GM12878 (cell line): ENCODE measurements at regions not wholly inside any gene's neighbourhood (a gene's known extent, or its start where the extent isn't known, plus 50 kb on each side); places are given as distances from the start of the nearest gene placed in this dataset.

ENCODE experiments used
- ATAC-seq: fragments of 200-7000 bp; cut with Tn5 transposase; 3 replicates; pipeline ENCODE4 v1.9.1; 2020; ENCODE audit warnings: mild to moderate bottlenecking, moderate library complexity
- BruUV-seq: library from RNA; stranded (reverse); fragments of 400-500 nt; replicated peaks from 2 replicates; lab custom pipeline; 2021; lab: Mats Ljungman, UMichigan
- CTCF ChIA-PET: fragments of 300-600 bp; sonication (Branson Sonifier 250); formaldehyde crosslinking; extraction: SDS; loops from one replicate; lab custom pipeline; 2021; ENCODE audit warnings: inconsistent platforms; lab: Yijun Ruan, JAX
- POLR2A ChIA-PET: fragments of 350-600 bp; formaldehyde crosslinking; extraction: SDS; loops from one replicate; lab custom pipeline; 2021; ENCODE audit warnings: inconsistent platforms; lab: Charles Lee
- RAD21 ChIA-PET: fragments of 300-600 bp; sonication (Branson Sonifier 250); formaldehyde crosslinking; loops from one replicate; lab custom pipeline; 2023; ENCODE audit warnings: antibody characterized with exemption; ENCODE audit not compliant: unreplicated experiment; lab: Charles Lee
- SMC1A ChIA-PET: fragments of 300-600 bp; sonication (Branson Sonifier 250); formaldehyde crosslinking; loops from one replicate; lab custom pipeline; 2023; ENCODE audit not compliant: unreplicated experiment, uncharacterized antibody; lab: Charles Lee
- DNase-seq: peaks from one replicate; pipeline ENCODE4 v3.0.0-alpha.2; 2011; ENCODE audit warnings: low read depth, low spot score
- FAIRE-seq: peaks from 3 replicates; lab custom pipeline; 2011; peaks lifted over from hg19 to GRCh38; lab: Jason Lieb, UNC
- H2AFZ ChIP-seq: 2 replicates; pipeline ENCODE4 v1.6.0; 2011; ENCODE audit warnings: low read depth, low read length, control low read depth; ENCODE audit not compliant: control insufficient read depth
- H3K27ac ChIP-seq: 2 replicates; pipeline ENCODE4 v1.5.1; 2011; ENCODE audit warnings: control low read depth; ENCODE audit not compliant: control insufficient read depth, insufficient read depth
- H3K27me3 ChIP-seq, 2 experiments: replicated peaks in 1 of 2; 2 replicates each; pipeline versions ENCODE4 v1.6.0 to v1.6.1; 2011; ENCODE audit warnings: low read length in 1 of 2; ENCODE audit not compliant: control insufficient read depth in 2 of 2, insufficient read depth in 2 of 2
- H3K36me3 ChIP-seq, 2 experiments: 2 replicates each; pipeline ENCODE4 v1.5.1; 2011; ENCODE audit warnings: low read length in 1 of 2; ENCODE audit not compliant: control insufficient read depth in 2 of 2, insufficient read depth in 2 of 2
- H3K4me1 ChIP-seq: 2 replicates; pipeline ENCODE4 v1.6.1; 2011; ENCODE audit warnings: mild to moderate bottlenecking, low read length, moderate library complexity, mixed read lengths; ENCODE audit not compliant: control insufficient read depth, insufficient read depth
- H3K4me2 ChIP-seq: 2 replicates; pipeline ENCODE4 v1.6.0; 2011; ENCODE audit warnings: control low read depth; ENCODE audit not compliant: control insufficient read depth, insufficient read depth
- H3K4me3 ChIP-seq: fragments of 200-600 bp; sonication (generic); 2 replicates; pipeline ENCODE4 v1.5.1; 2016
- H3K79me2 ChIP-seq: 2 replicates; pipeline ENCODE4 v1.6.0; 2011; ENCODE audit warnings: low read length; ENCODE audit not compliant: control insufficient read depth, insufficient read depth
- H3K9ac ChIP-seq: 2 replicates; pipeline ENCODE4 v1.8.0; 2011; ENCODE audit warnings: low read length, control low read depth, mixed read lengths; ENCODE audit not compliant: control insufficient read depth, insufficient read depth
- H3K9me3 ChIP-seq: replicated peaks from 3 replicates; pipeline ENCODE4 v1.5.1; 2011; ENCODE audit warnings: mild to moderate bottlenecking, low read length; ENCODE audit not compliant: control insufficient read depth, insufficient read depth
- H4K20me1 ChIP-seq: 2 replicates; pipeline ENCODE4 v1.6.0; 2011; ENCODE audit not compliant: control insufficient read depth, insufficient read depth
- BCL3 ChIP-seq: IDR thresholded peaks from 2 replicates; pipeline ENCODE4 v1.6.1; 2011; ENCODE audit warnings: borderline replicate concordance, low read depth, mild to moderate bottlenecking, moderate library complexity, low read length; ENCODE audit not compliant: insufficient read depth, poor library complexity, severe bottlenecking
- MLLT1 ChIP-seq: fragments of 450-650 bp; IDR thresholded peaks from 2 replicates; pipeline ENCODE4 v1.6.1; 2016; ENCODE audit warnings: mild to moderate bottlenecking
- WGBS: methylation state at CpG from one replicate; pipeline ENCODE4 v1.1.6; 2016; ENCODE audit warnings: low lambda C conversion rate; ENCODE audit not compliant: insufficient replicate concordance, insufficient coverage; ENCODE audit errors: missing lambda C conversion rate; 5-methylcytosine and 5-hydroxymethylcytosine counted together
- in situ Hi-C: fragments of 300-500 bp; cut with MboI; formaldehyde crosslinking; loops from 9 replicates; pipeline ENCODE4 v1.14.3; 2018; ENCODE audit warnings: mixed read lengths
- intact Hi-C: fragments of 100-400 bp; cut with micrococcal nuclease; formaldehyde crosslinking; loops from one replicate; pipeline ENCODE4 v1.14.2; 2022; ENCODE audit not compliant: unreplicated experiment
- TF ChIP-seq, protein P1 (sequence below): fragments of 450-650 bp; IDR thresholded peaks from 2 replicates; pipeline ENCODE4 v1.6.1; 2016; ENCODE audit warnings: mild to moderate bottlenecking, moderate library complexity, borderline replicate concordance

DNA sequence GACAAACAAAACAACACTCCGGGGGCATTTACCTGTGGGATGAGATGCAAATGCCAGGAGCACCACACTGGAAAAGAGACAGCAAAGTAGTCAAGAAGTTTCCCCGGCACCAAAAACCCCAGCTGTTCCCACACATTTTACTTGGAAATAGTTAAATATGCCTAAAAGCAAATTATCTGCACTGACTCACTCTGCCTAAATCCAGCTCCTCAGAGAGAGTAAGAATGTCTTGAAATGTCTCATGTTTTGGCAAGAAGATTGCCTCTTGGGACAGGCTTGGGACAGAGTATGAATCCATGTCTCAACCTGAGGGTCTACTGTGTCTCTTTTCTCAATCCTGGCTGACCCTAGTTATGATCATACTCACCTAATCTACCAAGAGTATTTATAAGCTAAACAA is 87.5 kb upstream of the RIOK3 start:
- no TSS peak for BruUV-seq
- RAD21 ChIA-PET = interaction anchor here (1.0 to 1.2 kb wide), 3 partner anchors 11 to 234 kb away, joined by 3 to 4 read pairs (median 3); no protein-coding TSS in a partner anchor
- no peak overlapping the region for H3K27ac ChIP-seq
- SMC1A ChIA-PET = interaction anchor here (1.2 to 1.7 kb wide), 2 partner anchors 12 to 40 kb away, joined by 3 read pairs; no protein-coding TSS in a partner anchor
- no peaks in the 10 kb centered on the region; a peak in 1 of 4 replicates for H3K36me3 ChIP-seq
- no peak for ATAC-seq
- DNase-seq = no peak
- no peak overlapping the region for H2AFZ ChIP-seq
- no peaks in the 10 kb centered on the region for H3K9me3 ChIP-seq
- H3K4me3 ChIP-seq = no peak overlapping the region
- POLR2A ChIA-PET = no interaction called here
- H3K79me2 ChIP-seq = no peaks in the 10 kb centered on the region
- H3K4me2 ChIP-seq = no peak overlapping the region
- CTCF ChIA-PET = interaction anchor here (0.9 to 1.8 kb wide), 4 partner anchors 13 to 568 kb away, joined by 4 to 6 read pairs (median 4); no protein-coding TSS in a partner anchor
- H4K20me1 ChIP-seq = no peaks in the 10 kb centered on the region
- no peaks in the 10 kb centered on the region for H3K27me3 ChIP-seq
- WGBS = 71% methylated on average over 2 of the region's 2 CpGs
- no peak overlapping the region for H3K9ac ChIP-seq
- TF ChIP-seq MLLT1 = no peak
- TF ChIP-seq, protein P1, sequence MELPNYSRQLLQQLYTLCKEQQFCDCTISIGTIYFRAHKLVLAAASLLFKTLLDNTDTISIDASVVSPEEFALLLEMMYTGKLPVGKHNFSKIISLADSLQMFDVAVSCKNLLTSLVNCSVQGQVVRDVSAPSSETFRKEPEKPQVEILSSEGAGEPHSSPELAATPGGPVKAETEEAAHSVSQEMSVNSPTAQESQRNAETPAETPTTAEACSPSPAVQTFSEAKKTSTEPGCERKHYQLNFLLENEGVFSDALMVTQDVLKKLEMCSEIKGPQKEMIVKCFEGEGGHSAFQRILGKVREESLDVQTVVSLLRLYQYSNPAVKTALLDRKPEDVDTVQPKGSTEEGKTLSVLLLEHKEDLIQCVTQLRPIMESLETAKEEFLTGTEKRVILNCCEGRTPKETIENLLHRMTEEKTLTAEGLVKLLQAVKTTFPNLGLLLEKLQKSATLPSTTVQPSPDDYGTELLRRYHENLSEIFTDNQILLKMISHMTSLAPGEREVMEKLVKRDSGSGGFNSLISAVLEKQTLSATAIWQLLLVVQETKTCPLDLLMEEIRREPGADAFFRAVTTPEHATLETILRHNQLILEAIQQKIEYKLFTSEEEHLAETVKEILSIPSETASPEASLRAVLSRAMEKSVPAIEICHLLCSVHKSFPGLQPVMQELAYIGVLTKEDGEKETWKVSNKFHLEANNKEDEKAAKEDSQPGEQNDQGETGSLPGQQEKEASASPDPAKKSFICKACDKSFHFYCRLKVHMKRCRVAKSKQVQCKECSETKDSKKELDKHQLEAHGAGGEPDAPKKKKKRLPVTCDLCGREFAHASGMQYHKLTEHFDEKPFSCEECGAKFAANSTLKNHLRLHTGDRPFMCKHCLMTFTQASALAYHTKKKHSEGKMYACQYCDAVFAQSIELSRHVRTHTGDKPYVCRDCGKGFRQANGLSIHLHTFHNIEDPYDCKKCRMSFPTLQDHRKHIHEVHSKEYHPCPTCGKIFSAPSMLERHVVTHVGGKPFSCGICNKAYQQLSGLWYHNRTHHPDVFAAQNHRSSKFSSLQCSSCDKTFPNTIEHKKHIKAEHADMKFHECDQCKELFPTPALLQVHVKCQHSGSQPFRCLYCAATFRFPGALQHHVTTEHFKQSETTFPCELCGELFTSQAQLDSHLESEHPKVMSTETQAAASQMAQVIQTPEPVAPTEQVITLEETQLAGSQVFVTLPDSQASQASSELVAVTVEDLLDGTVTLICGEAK = no peak
- peak; percentile 62 for TF ChIP-seq BCL3
- no peak for FAIRE-seq
- in situ Hi-C loops = no loop called here
- H3K4me1 ChIP-seq = no peaks in the 10 kb centered on the region
- intact Hi-C loops = no loop called here
